ENCODE measurements at regions not wholly inside any gene's neighbourhood (a gene's known extent, or its start where the extent isn't known, plus 50 kb on each side); places are given as distances from the start of the nearest gene placed in this dataset.

DNA sequence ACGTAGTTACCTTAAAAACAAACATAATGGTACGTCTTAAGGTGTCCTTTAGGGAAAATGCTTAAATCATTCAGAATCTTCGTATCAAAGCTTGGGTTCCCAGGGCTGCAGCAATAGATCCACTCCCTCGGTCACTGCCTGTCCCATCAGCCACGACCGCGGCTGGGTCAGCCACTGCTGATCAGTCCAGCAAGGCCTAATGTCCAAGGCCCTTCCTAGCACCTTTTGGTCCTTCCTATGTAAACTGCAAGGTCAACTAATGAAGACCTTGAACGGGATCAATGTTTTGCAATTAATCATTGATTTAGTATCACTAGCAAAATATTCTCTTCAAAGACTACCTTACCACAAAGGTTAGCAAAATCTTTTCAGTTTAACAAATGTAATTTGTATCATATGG is 122.2 kb upstream of the IGF1R start:
- no peak for TF ChIP-seq CTCF (IDR thresholded peaks at IDR 0.05; ENCODE audit: control insufficient read depth, extremely low read depth, insufficient read depth)
- no peak for DNase-seq (ENCODE audit: low read depth)
- no peak overlapping the region for H3K4me3 ChIP-seq (ENCODE audit: low read depth, low read length)

DNA sequence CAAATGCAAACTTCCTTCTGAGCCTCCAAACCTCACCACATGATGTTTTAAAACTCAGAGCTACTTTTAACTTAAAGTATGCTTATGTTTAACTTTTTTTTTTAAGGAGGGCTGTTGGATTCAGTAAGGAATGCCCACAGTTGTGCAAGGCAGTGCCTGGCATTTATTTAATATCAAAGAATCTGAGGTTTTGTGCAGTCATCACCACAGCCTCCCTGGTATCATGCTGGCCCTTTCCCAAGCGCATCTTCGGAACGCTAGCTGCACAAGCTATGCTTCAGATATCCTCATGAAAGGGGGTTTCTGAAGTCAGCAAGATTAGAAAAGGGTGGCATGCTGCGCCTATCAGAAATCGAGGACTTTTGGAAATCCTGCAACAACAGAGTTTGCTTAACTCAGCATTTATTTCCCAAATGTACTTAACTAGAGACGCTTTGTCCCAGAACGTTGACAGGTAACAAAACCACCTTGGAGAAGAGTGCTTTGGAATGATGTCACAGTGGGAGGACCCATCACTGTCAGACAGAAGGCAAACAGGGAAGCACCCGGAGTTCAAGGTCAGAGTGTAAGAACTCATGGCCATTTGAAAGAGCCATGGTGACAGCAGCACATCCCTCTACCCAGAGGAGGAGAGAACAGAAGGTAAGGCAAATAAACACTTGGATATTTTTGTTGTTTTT is 120.2 kb upstream of the IGF1R start:
- TF ChIP-seq CTCF (IDR thresholded peaks at IDR 0.05; ENCODE audit: control insufficient read depth, extremely low read depth, insufficient read depth): no peak
- DNase-seq (ENCODE audit: low read depth): peak; percentile 75
- H3K4me3 ChIP-seq (ENCODE audit: low read depth, low read length): no peak overlapping the region

GRCh38 chr15:98529205-98530145 is 118.9 kb upstream of the IGF1R start:
- TF ChIP-seq CTCF (IDR thresholded peaks at IDR 0.05; ENCODE audit: control insufficient read depth, extremely low read depth, insufficient read depth): no peak
- H3K4me3 ChIP-seq (ENCODE audit: low read depth, low read length): no peak overlapping the region
- no peak for DNase-seq (ENCODE audit: low read depth)

GRCh38 chr15:98530570-98530969 is 117.8 kb upstream of the IGF1R start:
- DNase-seq (ENCODE audit: low read depth): no peak
- no peak for TF ChIP-seq CTCF (IDR thresholded peaks at IDR 0.05; ENCODE audit: control insufficient read depth, extremely low read depth, insufficient read depth)
- no peak overlapping the region for H3K4me3 ChIP-seq (ENCODE audit: low read depth, low read length)

DNA sequence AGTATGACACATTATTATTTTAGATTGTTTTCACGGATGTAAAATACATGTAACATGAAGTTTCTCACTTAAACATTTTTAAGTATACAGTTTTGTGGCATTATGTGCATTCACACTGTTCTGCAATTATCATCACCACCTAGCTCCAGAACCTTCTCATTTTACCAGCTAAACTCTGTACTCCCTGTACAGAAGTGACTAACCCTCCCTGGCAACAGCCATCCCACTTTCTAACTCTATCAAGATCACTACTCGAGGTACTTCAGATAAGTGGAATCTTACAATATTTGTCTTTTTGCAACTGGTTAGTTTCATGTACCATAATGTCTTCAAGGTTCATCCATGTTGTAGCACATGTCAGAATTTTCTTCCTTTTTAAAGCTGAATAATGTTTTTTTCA is 116.3 kb upstream of the IGF1R start:
- H3K4me3 ChIP-seq (ENCODE audit: low read depth, low read length): no peak overlapping the region
- no peak for DNase-seq (ENCODE audit: low read depth)
- TF ChIP-seq CTCF (IDR thresholded peaks at IDR 0.05; ENCODE audit: control insufficient read depth, extremely low read depth, insufficient read depth): no peak

DNA sequence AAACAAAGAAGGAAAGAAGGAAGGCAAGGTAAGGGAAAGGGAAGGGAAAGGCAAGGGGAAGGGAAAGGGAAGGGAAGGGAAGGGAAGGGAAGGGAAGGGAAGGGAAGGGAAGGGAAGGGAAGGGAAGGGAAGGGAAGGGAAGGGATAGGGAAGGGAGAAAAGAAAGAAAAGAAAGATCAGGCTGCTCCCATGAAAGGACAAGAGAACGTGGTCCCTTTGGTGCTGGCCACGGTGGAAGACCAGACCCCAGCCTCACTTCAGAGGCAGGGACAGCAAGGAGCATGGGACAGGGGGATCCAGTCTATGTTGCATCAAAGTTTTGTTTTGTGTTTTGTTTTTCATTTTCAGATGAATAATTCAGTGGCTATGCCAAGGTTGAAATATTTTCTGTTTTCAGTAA is 111.4 kb upstream of the IGF1R start:
- no peak overlapping the region for H3K4me3 ChIP-seq (ENCODE audit: low read depth, low read length)
- no peak for DNase-seq (ENCODE audit: low read depth)
- TF ChIP-seq CTCF (IDR thresholded peaks at IDR 0.05; ENCODE audit: control insufficient read depth, extremely low read depth, insufficient read depth): no peak

Data from LNCaP clone FGC (cell line).